Loucy (cell line): ENCODE measurements at regions not wholly inside any gene's neighbourhood (a gene's known extent, or its start where the extent isn't known, plus 50 kb on each side); places are given as distances from the start of the nearest gene placed in this dataset.

Experiments
- CTCF ChIP-seq: fragments of 200-600 bp; sonication (generic); conservative IDR thresholded peaks from 2 replicates; pipeline ENCODE4 v1.5.1; 2014; ENCODE audit warnings: mild to moderate bottlenecking, antibody characterized with exemption, low read length
- EZH2phosphoT487 ChIP-seq: fragments of 200-600 bp; IDR thresholded peaks from 2 replicates; pipeline ENCODE4 v1.6.1; 2018; ENCODE audit warnings: antibody characterized with exemption, mild to moderate bottlenecking, moderate library complexity, borderline replicate concordance

- TF ChIP-seq CTCF (no peak), EZH2phosphoT487 (no peak)
Measured at GRCh38 chr1:243959998-243960397, 91.1 kb upstream of the ZBTB18 start.
